Sigmoid colon (tissue), 6 donors: ENCODE measurements at regions not wholly inside any gene's neighbourhood (a gene's known extent, or its start where the extent isn't known, plus 50 kb on each side); places are given as distances from the start of the nearest gene placed in this dataset.
A peak's percentile ranks its signal among the peaks of the same experiment; 100 is the strongest.

Experiments used
- DNase-seq: peaks from one replicate; pipeline ENCODE4 v3.0.0-alpha.2; 2019
- H3K27ac ChIP-seq, 4 donors: fragments of 200-600 bp; sonication (generic); one replicate each; pipeline ENCODE4 v1.5.1; 2016 to 2019; ENCODE audit warnings: mild to moderate bottlenecking in 1 of 4
- H3K27me3 ChIP-seq, 3 donors: fragments of 200-600 bp; sonication (generic); one replicate each; pipeline ENCODE4 v1.5.1; 2019; ENCODE audit warnings: mild to moderate bottlenecking in 1 of 3
- H3K36me3 ChIP-seq, 4 donors: fragments of 200-600 bp; sonication (generic); one replicate each; pipeline ENCODE4 v1.5.1; 2016 to 2019
- H3K4me1 ChIP-seq, 4 donors: fragments of 200-600 bp; sonication (generic); one replicate each; pipeline ENCODE4 v1.5.1; 2017 to 2019
- H3K4me3 ChIP-seq, 4 donors: fragments of 200-600 bp; sonication (generic); one replicate each; pipeline ENCODE4 v1.5.1; 2017 to 2019; ENCODE audit warnings: mild to moderate bottlenecking in 2 of 4, moderate library complexity in 1 of 4
- H3K9me3 ChIP-seq, 4 donors: fragments of 200-600 bp in 3 of 4; sonication (generic) in 3 of 4; one replicate each; pipeline versions ENCODE4 v1.5.1 to v1.6.1; 2013 to 2019
- CTCF ChIP-seq, 4 experiments: fragments of 450-650 bp in 3 of 4; fragments of 200-600 bp in 1 of 4; IDR thresholded peaks; one replicate each; pipeline ENCODE4 v1.5.1; 2016 to 2019; ENCODE audit warnings: antibody characterized with exemption in 4 of 4, mild to moderate bottlenecking in 3 of 4, moderate library complexity in 2 of 4
- EP300 ChIP-seq, 4 donors: sonication (generic); formaldehyde crosslinking; IDR thresholded peaks; one replicate each; pipeline ENCODE4 v1.6.1; 2017; ENCODE audit warnings: antibody characterized with exemption in 4 of 4
- POLR2A ChIP-seq, 2 donors: fragments of 450-650 bp; IDR thresholded peaks; one replicate each; pipeline ENCODE4 v1.6.1; 2016; ENCODE audit warnings: antibody characterized with exemption in 2 of 2, mild to moderate bottlenecking in 2 of 2, moderate library complexity in 2 of 2
- POLR2AphosphoS5 ChIP-seq, 4 donors: sonication (generic); formaldehyde crosslinking; IDR thresholded peaks; one replicate each; pipeline ENCODE4 v1.6.1; 2017; ENCODE audit warnings: antibody characterized with exemption in 4 of 4
- WGBS, 2 donors: extraction: QIAGEN DNeasy Blood & Tissue Kit; methylation state at CpG; one replicate each; pipeline ENCODE4 v1.1.7; 2013; 5-methylcytosine and 5-hydroxymethylcytosine counted together
- intact Hi-C: fragments of 100-400 bp; cut with DNase I; formaldehyde crosslinking; loops from one replicate; pipeline ENCODE4 v1.15.1; 2023
- donor health status: healthy with polysubstance abuse.
- donor health status: healthy.

GRCh38 chr10:131762789-131763696 lies 137.8 kb upstream of the PPP2R2D start:
- 79 to 84% methylated on average over 15 of the region's 15 CpGs for WGBS, 2 donors
- Histone ChIP-seq H3K27ac (no peak overlapping the region), H3K27me3 (no peaks in the 10 kb centered on the region), H3K4me1 (no peaks in the 10 kb centered on the region), H3K4me3 (no peak overlapping the region), H3K36me3 (no peaks in the 10 kb centered on the region), H3K9me3 (no peaks in the 10 kb centered on the region)
- no peak for DNase-seq
- intact Hi-C loops: no loop called here
- TF ChIP-seq POLR2AphosphoS5 (IDR thresholded peaks at IDR 0.05) (no peak), EP300 (IDR thresholded peaks at IDR 0.05) (no peak), CTCF (IDR thresholded peaks at IDR 0.05) (no peak), POLR2A (IDR thresholded peaks at IDR 0.05) (no peak)

- intact Hi-C loops: no loop called here
- H3K27me3 ChIP-seq: no peaks in the 10 kb centered on the region
- H3K27ac ChIP-seq: no peak overlapping the region
- DNase-seq: no peak
- H3K36me3 ChIP-seq: no peaks in the 10 kb centered on the region
- H3K4me3 ChIP-seq: no peak overlapping the region
- 84 to 85% methylated on average over 9 of the region's 9 CpGs for WGBS, 2 donors
- H3K4me1 ChIP-seq: no peaks in the 10 kb centered on the region
- TF ChIP-seq POLR2A (IDR thresholded peaks at IDR 0.05): no peak
- TF ChIP-seq EP300 (IDR thresholded peaks at IDR 0.05): no peak
- TF ChIP-seq CTCF (IDR thresholded peaks at IDR 0.05): no peak
- TF ChIP-seq POLR2AphosphoS5 (IDR thresholded peaks at IDR 0.05): no peak
- no peaks in the 10 kb centered on the region for H3K9me3 ChIP-seq
These were observed 135.9 kb upstream of the PPP2R2D start for GRCh38 chr10:131764929-131765328.

GRCh38 chr10:131766096-131766495 lies 134.7 kb upstream of the PPP2R2D start:
- DNase-seq: peak; percentile 37
- intact Hi-C loops: no loop called here
- H3K4me3 ChIP-seq: no peak overlapping the region
- no peaks in the 10 kb centered on the region for H3K9me3 ChIP-seq
- H3K27me3 ChIP-seq: no peaks in the 10 kb centered on the region
- TF ChIP-seq POLR2AphosphoS5 (IDR thresholded peaks at IDR 0.05) (no peak), CTCF (IDR thresholded peaks at IDR 0.05) (no peak), POLR2A (IDR thresholded peaks at IDR 0.05) (no peak), EP300 (IDR thresholded peaks at IDR 0.05) (no peak)
- H3K27ac ChIP-seq: no peak overlapping the region
- H3K4me1 ChIP-seq: no peaks in the 10 kb centered on the region
- WGBS, 2 donors: 78 to 87% methylated on average over 17 of the region's 17 CpGs
- no peaks in the 10 kb centered on the region for H3K36me3 ChIP-seq

- 81 to 84% methylated on average over 7 of the region's 7 CpGs for WGBS, 2 donors
- H3K27me3 ChIP-seq: no peaks in the 10 kb centered on the region
- H3K36me3 ChIP-seq: no peaks in the 10 kb centered on the region
- intact Hi-C loops: no loop called here
- DNase-seq: no peak
- no peaks in the 10 kb centered on the region for H3K9me3 ChIP-seq
- TF ChIP-seq POLR2AphosphoS5 (IDR thresholded peaks at IDR 0.05): no peak
- TF ChIP-seq CTCF (IDR thresholded peaks at IDR 0.05): no peak
- no peak for TF ChIP-seq POLR2A (IDR thresholded peaks at IDR 0.05)
- no peak for TF ChIP-seq EP300 (IDR thresholded peaks at IDR 0.05)
- H3K27ac ChIP-seq: no peak overlapping the region
- H3K4me1 ChIP-seq: peaks cover 0 to 4% (median 0%) of the 10 kb centered on the region in 4 donors
- H3K4me3 ChIP-seq: no peak overlapping the region
These were observed 133.1 kb upstream of the PPP2R2D start for GRCh38 chr10:131767716-131768115.
